Endodermal cell (in vitro differentiated cells): ENCODE measurements at regions not wholly inside any gene's neighbourhood (a gene's known extent, or its start where the extent isn't known, plus 50 kb on each side); places are given as distances from the start of the nearest gene placed in this dataset.

Source experiments
- DNase-seq: peaks from one replicate; pipeline ENCODE4 v3.0.0-alpha.2; 2017
- H3K27ac ChIP-seq: 2 replicates; pipeline ENCODE4 v1.5.1; 2013; ENCODE audit warnings: mild to moderate bottlenecking, low read depth, low read length, moderate library complexity
- H3K27me3 ChIP-seq: 2 replicates; pipeline ENCODE4 v1.6.1; 2013; ENCODE audit warnings: mild to moderate bottlenecking, low read length, moderate library complexity; ENCODE audit not compliant: insufficient read depth, control insufficient read depth, poor library complexity, severe bottlenecking
- H3K36me3 ChIP-seq: 2 replicates; pipeline ENCODE4 v1.7.0; 2013; ENCODE audit warnings: mild to moderate bottlenecking, low read length, moderate library complexity; ENCODE audit not compliant: control insufficient read depth, insufficient read depth
- H3K4me1 ChIP-seq: one replicate; pipeline ENCODE4 v1.7.0; 2013; ENCODE audit warnings: low read length; ENCODE audit not compliant: control insufficient read depth, insufficient read depth
- H3K4me3 ChIP-seq: 2 replicates; pipeline ENCODE4 v1.5.1; 2013; ENCODE audit warnings: mild to moderate bottlenecking, low read length, moderate library complexity
- H3K9ac ChIP-seq: 2 replicates; pipeline ENCODE4 v1.6.1; 2013; ENCODE audit warnings: mild to moderate bottlenecking, low read length, moderate library complexity; ENCODE audit not compliant: poor library complexity, severe bottlenecking; ENCODE audit errors: extremely low read depth
- H3K9me3 ChIP-seq: 2 replicates; pipeline ENCODE4 v1.6.1; 2013; ENCODE audit warnings: mild to moderate bottlenecking, low read length, moderate library complexity; ENCODE audit not compliant: control insufficient read depth
- H3K27ac Mint-ChIP-seq: 2 replicates; pipeline ENCODE4 v1.8.0; 2020; ENCODE audit warnings: mixed read lengths
- H3K27me3 Mint-ChIP-seq: 2 replicates; pipeline ENCODE4 v1.8.0; 2021; ENCODE audit warnings: mild to moderate bottlenecking, mixed read lengths; ENCODE audit not compliant: insufficient read depth
- H3K36me3 Mint-ChIP-seq: 2 replicates; pipeline ENCODE4 v1.8.0; 2020; ENCODE audit warnings: low read depth, mixed read lengths
- H3K4me1 Mint-ChIP-seq: 2 replicates; pipeline ENCODE4 v1.8.0; 2020; ENCODE audit warnings: mixed read lengths
- H3K4me3 Mint-ChIP-seq: 2 replicates; pipeline ENCODE4 v1.8.0; 2020; ENCODE audit warnings: mild to moderate bottlenecking, moderate library complexity, mixed read lengths
- H3K9me3 Mint-ChIP-seq: 2 replicates; pipeline ENCODE4 v1.8.0; 2020; ENCODE audit warnings: mild to moderate bottlenecking, mixed read lengths
- CTCF ChIP-seq: fragments of 200-600 bp; sonication (generic); conservative IDR thresholded peaks from 2 replicates; pipeline ENCODE4 v1.5.0; 2021; ENCODE audit warnings: antibody characterized with exemption, mild to moderate bottlenecking
- WGBS, 2 experiments: methylation state at CpG; one replicate each; pipeline versions ENCODE4 v1.1.5 to v1.1.7; 2013; ENCODE audit warnings: missing lambda C conversion rate in 2 of 2, mixed read lengths in 1 of 2; ENCODE audit not compliant: insufficient coverage in 1 of 2, insufficient read length in 1 of 2; 5-methylcytosine and 5-hydroxymethylcytosine counted together

- Histone ChIP-seq H3K27me3 (no peaks in the 10 kb centered on the region), H3K36me3 (no peaks in the 10 kb centered on the region), H3K27ac (no peak overlapping the region), H3K4me3 (no peak overlapping the region), H3K4me1 (no peaks in the 10 kb centered on the region), H3K9me3 (no peaks in the 10 kb centered on the region), H3K9ac (no peak overlapping the region)
- Mint-ChIP-seq H3K4me3 (no peak overlapping the region), H3K36me3 (no peaks in the 10 kb centered on the region), H3K27ac (no peak overlapping the region), H3K27me3 (peaks cover 9% of the 10 kb centered on the region), H3K4me1 (no peaks in the 10 kb centered on the region), H3K9me3 (no peaks in the 10 kb centered on the region)
- TF ChIP-seq CTCF: no peak
- no CpG with 5 or more reads among the region's 1 CpG for WGBS, 2 experiments
- no peak for DNase-seq
Observed at GRCh38 chr21:15233611-15234010, 168.8 kb upstream of the NRIP1 start.

- 97 to 100% methylated on average over 2 of the region's 2 CpGs for WGBS, 2 experiments
Observed at GRCh38 chr21:15236111-15236510, 171.3 kb upstream of the NRIP1 start.

GRCh38 chr21:15240848-15241247, 176.0 kb upstream of the NRIP1 start:
- no peak overlapping the region for H3K9ac ChIP-seq
- 68% methylated on average over 1 of the region's 2 CpGs; no CpG with 5 or more reads in 1 of the 2 experiments for WGBS, 2 experiments
- DNase-seq: no peak
- no peak overlapping the region for H3K4me3 ChIP-seq
- no peaks in the 10 kb centered on the region for H3K9me3 Mint-ChIP-seq
- no peak overlapping the region for H3K27ac Mint-ChIP-seq
- H3K27ac ChIP-seq: no peak overlapping the region
- peaks cover 18% of the 10 kb centered on the region for H3K4me1 Mint-ChIP-seq
- H3K36me3 ChIP-seq: no peaks in the 10 kb centered on the region
- H3K4me1 ChIP-seq: peaks cover 7% of the 10 kb centered on the region
- TF ChIP-seq CTCF: no peak
- H3K4me3 Mint-ChIP-seq: no peak overlapping the region
- H3K36me3 Mint-ChIP-seq: no peaks in the 10 kb centered on the region
- peaks cover 27% of the 10 kb centered on the region for H3K27me3 Mint-ChIP-seq
- no peaks in the 10 kb centered on the region for H3K9me3 ChIP-seq
- peaks cover 15% of the 10 kb centered on the region for H3K27me3 ChIP-seq

More at GRCh38 chr21:15236111-15236510, 171.3 kb upstream of the NRIP1 start:
- no peak overlapping the region for H3K4me3 ChIP-seq
- Mint-ChIP-seq H3K4me3 (no peak overlapping the region), H3K36me3 (no peaks in the 10 kb centered on the region), H3K27me3 (peaks cover 9% of the 10 kb centered on the region), H3K9me3 (no peaks in the 10 kb centered on the region), H3K27ac (no peak overlapping the region), H3K4me1 (no peaks in the 10 kb centered on the region)
- TF ChIP-seq CTCF: no peak
- no peaks in the 10 kb centered on the region for H3K4me1 ChIP-seq
- no peaks in the 10 kb centered on the region for H3K9me3 ChIP-seq
- no peak for DNase-seq
- no peaks in the 10 kb centered on the region for H3K27me3 ChIP-seq
- H3K9ac ChIP-seq: no peak overlapping the region
- H3K36me3 ChIP-seq: no peaks in the 10 kb centered on the region
- H3K27ac ChIP-seq: no peak overlapping the region
